ENCODE measurements at regions not wholly inside any gene's neighbourhood (a gene's known extent, or its start where the extent isn't known, plus 50 kb on each side); places are given as distances from the start of the nearest gene placed in this dataset.

DNA sequence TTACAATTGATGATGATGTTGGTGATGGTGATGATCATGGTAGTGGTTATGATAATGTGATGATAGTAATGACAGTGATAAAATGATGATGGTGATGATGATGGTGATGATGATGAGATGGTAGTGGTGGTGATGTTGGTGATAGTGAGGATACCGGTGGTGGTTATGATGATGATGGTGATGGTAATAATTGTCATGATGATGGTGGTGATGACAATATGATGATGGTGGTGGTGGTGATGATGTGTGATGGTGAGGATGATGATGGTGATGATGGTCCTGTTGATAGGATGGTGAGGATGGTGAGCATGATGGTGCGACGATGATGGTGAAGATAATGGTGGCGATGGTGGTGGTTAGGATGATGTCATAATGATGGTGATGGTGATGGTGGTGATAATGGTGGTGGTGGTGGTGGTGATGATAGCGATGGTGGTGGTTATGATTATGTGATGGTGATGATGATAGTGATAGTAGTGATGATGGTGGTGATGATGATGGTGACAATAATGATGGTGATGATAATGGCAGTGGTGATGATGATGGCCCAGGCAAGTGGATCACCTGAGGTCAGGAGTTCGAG, 1129.9 kb downstream of the BRD1 start:
- DNase-seq (ENCODE audit: low spot score): no peak

DNA sequence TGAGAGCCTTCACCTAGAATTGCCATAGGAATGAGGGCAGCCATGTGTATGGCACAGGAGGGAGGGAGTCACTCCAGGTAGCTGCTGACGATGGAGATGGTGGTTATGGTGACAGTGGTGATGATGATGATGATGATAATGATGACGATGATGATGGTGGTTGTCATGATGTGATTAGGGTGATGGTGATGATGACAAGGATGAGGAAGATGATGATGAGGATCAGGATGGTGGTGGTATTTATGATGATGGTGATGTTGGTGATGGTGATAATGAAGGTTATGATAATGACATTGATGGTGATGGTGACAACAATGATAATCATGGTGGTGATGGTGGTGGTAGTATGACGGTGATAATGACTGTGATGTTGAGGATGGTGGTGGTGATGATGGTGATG, 1130.5 kb downstream of the BRD1 start:
- no peak for DNase-seq (ENCODE audit: low spot score)

DNA sequence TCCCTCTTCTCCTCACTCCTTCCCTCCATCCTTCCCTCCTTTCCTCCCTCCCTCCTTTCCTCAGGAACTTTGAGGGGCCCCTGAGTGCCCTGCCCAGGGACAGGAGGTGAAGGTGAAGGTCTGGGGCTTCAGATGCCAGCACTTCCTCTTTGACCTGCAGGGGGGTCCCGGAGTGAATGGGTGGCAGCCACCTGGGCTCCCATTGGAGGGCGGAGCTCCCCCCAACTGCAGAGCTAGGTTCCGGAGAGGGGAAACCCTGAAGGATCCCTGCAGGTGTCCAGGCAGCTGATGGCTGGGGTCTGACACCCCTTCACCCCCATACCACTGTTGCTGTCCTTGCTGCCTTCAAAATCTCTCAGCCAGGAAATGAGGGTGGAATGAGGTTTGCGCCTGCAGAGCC, 1131.3 kb downstream of the BRD1 start:
- no peak for DNase-seq (ENCODE audit: low spot score)

DNA sequence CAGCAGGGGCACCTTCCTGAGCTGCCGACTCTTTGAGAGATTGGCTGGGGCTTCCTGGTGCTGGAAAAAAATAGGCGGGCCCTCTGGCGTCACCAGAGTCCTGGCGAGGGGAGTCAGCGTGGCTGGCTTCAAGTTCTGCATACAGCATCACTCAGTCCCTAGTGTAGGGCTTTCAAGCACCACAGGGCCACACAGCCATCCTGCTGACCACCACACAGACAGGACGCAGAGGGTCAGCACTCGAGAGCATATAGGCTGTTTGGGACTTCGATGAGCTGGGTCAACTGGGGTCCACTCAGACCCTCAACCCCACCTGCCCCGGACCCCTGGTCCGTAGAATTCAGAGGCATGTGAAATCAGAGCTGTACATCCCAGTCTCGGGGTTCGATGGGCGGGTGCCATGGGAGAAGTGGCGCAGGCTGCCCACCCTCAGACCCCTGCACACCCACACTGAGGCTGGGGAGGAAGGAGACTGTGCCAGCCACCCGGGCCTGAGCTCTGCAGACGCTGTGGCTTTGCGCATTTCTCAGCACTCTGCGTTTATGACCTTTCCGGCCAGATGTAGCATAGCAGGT, 1131.9 kb downstream of the BRD1 start:
- no peak for DNase-seq (ENCODE audit: low spot score)

DNA sequence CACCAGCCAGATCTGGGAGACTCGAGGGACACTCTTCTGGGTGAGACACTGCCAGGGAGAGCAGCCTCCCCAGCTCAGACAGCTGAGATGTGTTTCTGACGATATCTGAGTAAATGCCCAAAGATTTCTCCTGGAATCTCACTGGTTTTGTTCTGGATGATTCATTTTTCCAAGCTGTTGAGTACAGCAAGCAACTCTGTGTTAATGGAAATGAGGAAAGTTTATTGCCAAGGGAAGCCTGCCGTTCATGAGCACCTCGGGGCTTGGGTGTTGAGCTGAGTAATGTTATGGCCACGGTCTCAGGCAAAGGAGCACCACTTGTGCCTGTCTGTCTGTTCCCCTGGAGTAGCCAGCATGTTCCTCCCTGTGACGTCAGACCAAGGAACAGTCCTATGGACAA, 1132.4 kb downstream of the BRD1 start:
- no peak for DNase-seq (ENCODE audit: low spot score)

- DNase-seq (ENCODE audit: low spot score): no peak
These were observed 1133.3 kb downstream of the BRD1 start for GRCh38 chr22:48694296-48694883.

GRCh38 chr22:48693377-48694135, 1134.1 kb downstream of the BRD1 start:
- no peak for DNase-seq (ENCODE audit: low spot score)

- no peak for DNase-seq (ENCODE audit: low spot score)
These were observed 1134.8 kb downstream of the BRD1 start for GRCh38 chr22:48692734-48693376.

DNA sequence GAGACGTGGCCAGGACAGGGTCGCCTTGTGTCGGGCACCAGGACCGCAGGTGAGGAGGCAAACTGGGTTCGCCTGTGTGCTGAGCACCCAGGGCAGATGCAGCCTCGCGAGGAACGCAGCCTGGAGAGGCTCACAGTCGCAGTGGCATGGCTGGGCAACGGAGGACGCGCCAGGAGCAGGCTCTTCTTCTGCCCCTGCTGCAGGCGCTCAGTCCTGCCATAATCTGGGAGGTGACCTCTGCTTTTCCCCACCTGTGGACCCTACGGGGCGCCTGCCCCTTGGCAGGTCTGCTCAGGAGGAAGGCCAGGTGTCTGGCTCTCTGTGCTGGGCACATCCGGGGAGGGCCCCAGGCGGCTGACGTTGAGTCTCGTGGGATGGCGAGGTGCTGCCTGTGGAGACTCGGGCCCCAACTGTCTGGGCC, 1136.2 kb downstream of the BRD1 start:
- DNase-seq (ENCODE audit: low spot score): no peak

DNA sequence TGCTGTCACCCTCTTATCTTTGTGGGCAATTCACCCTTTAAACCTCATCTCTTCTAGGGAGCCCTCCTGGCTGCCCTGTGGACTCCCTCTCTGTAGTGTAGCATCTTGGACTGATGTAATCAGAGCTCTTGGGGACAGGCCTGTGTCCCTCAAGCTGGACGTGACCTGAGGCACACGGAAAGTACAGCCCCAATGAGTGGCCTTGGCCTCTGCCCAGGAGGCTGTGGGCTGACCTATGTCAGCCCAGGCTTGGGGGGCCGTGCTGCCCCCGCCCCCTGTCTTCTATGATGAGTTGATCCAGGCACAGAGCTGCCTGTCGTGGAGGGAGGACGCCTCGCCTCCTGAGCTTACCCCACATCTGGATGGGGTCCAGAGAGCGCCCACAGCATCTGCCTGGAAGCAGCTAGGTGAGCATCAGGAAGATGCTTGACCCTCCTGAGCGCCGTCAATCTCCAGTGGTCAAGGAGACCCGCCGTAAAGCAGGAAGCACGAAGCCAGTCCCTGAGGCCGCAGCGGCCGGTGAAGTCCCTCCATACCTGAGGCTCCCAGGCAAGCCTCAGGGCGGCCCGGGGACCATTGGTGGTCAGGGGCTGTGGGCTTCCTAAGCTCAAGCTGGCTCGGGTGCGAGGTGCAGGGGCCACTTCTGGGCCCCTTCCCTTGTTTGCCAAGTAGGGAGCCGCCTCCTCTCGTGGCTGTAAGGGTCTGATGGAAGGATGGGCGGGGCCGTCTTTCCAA, 1136.9 kb downstream of the BRD1 start:
- no peak for DNase-seq (ENCODE audit: low spot score)

- DNase-seq (ENCODE audit: low spot score): no peak
These were observed 1138.5 kb downstream of the BRD1 start for GRCh38 chr22:48689206-48689605.

- no peak for DNase-seq (ENCODE audit: low spot score)
These were observed 1139.3 kb downstream of the BRD1 start for GRCh38 chr22:48688366-48688765.

- DNase-seq (ENCODE audit: low spot score): no peak
These were observed 1140.1 kb downstream of the BRD1 start for GRCh38 chr22:48687606-48688005.

DNA sequence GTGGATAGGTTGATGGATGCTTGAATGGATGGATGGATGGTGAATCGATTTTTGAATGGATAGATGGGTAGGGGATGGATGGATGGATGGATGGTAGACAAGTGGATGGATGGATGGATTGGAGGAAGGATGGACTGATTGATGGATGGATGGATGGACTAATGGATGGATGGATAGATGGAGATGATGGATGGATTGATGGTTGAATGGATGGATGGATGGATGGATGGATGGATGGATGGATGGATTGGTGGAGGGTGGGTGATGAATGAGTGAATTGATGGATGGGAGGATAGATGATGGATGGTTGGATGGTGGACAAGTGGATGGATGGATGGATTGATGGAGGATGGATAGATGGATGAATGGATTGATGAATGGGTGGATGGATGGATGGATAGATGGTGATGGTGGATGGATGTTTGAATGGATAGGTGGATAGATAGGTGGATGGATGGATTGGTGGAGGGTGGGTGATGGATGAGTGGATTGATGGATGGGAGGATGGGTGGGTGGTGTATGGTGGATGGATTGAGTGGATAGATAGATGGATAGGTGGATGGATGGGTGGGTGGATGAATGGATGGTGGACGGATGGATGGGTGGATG, 1140.9 kb downstream of the BRD1 start:
- DNase-seq (ENCODE audit: low spot score): no peak

- no peak for DNase-seq (ENCODE audit: low spot score)
These were observed 1141.9 kb downstream of the BRD1 start for GRCh38 chr22:48685767-48686166.

- DNase-seq (ENCODE audit: low spot score): no peak
These were observed 1144.0 kb downstream of the BRD1 start for GRCh38 chr22:48683640-48684039.

DNA sequence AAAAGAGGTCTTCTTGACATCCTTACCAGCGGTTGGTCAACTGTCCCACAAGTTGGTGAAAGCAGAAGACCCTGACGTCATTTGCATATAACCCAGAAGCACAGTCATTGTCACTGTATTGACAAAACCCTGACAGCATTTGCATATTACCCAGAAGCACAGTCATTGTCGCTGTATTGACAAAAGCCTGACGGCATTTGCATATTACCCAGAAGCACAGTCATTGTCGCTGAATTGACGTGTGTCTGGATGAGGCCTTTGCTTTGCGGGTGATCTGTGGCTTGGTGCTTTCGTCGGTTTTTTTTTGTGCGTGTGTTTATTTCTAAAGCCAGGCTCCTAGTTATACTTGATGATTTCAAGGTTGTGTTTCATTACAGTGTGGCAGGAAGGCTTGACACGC, 1145.2 kb downstream of the BRD1 start:
- no peak for DNase-seq (ENCODE audit: low spot score)

GRCh38 chr22:48680601-48681000, 1147.1 kb downstream of the BRD1 start:
- DNase-seq (ENCODE audit: low spot score): no peak

DNA sequence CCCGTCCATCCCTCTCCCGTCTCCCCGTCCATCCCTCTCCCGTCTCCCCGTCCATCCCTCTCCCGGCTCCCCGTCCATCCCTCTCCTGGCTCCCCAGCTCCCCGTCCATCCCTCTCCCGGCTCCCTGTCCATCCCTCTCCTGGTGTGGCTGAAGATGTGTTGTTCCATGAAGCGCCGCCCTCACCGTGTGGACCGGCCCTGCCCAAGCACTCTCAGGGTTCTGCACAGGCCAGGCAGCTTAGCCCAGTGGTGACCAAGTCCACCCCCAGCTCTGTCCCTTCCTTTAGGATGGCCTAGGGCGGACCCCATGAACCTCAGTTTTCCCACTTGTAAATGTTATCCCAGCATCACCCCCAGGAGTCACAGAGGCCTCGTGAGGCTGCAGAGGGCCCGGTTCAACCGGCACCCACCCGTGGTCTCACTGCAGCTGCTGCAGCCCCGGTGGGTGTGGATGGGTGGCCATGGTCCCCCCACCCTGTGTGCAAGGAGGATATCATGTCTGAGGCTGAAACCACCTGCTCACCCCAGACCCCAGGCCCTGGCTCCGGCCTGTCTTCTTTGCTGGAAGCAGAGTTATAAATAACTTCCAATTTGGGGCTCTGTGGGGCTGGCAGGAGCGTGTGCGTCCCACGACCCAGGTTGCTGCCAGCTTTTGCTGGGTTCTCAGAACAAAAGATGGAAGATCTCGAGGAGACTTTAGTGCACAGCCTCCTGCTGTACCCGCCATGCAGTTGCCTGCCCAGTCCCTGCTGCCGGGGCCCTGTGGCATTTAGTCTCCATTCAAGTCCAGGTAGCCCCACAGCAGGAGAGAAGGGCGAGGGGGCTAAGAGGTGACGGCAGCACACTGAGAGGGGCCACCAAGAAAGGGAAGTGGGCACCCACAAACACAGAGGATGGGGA, 1147.8 kb downstream of the BRD1 start:
- no peak for DNase-seq (ENCODE audit: low spot score)

All from putamen (tissue), 1 donor.